Sigmoid colon (tissue), 6 donors: ENCODE measurements at regions not wholly inside any gene's neighbourhood (a gene's known extent, or its start where the extent isn't known, plus 50 kb on each side); places are given as distances from the start of the nearest gene placed in this dataset.
"Not testable (repeated sequence)": the region's sequence is repeated elsewhere in the genome, so short reads cannot be mapped to it uniquely, and the experiment has no call there.

Experiments
- DNase-seq: peaks from one replicate; pipeline ENCODE4 v3.0.0-alpha.2; 2019
- H3K27ac ChIP-seq, 4 donors: fragments of 200-600 bp; sonication (generic); one replicate each; pipeline ENCODE4 v1.5.1; 2016 to 2019; ENCODE audit warnings: mild to moderate bottlenecking in 1 of 4
- H3K27me3 ChIP-seq, 3 donors: fragments of 200-600 bp; sonication (generic); one replicate each; pipeline ENCODE4 v1.5.1; 2019; ENCODE audit warnings: mild to moderate bottlenecking in 1 of 3
- H3K36me3 ChIP-seq, 4 donors: fragments of 200-600 bp; sonication (generic); one replicate each; pipeline ENCODE4 v1.5.1; 2016 to 2019
- H3K4me1 ChIP-seq, 4 donors: fragments of 200-600 bp; sonication (generic); one replicate each; pipeline ENCODE4 v1.5.1; 2017 to 2019
- H3K4me3 ChIP-seq, 4 donors: fragments of 200-600 bp; sonication (generic); one replicate each; pipeline ENCODE4 v1.5.1; 2017 to 2019; ENCODE audit warnings: mild to moderate bottlenecking in 2 of 4, moderate library complexity in 1 of 4
- H3K9me3 ChIP-seq, 4 donors: fragments of 200-600 bp in 3 of 4; sonication (generic) in 3 of 4; one replicate each; pipeline versions ENCODE4 v1.5.1 to v1.6.1; 2013 to 2019
- EP300 ChIP-seq, 4 donors: sonication (generic); formaldehyde crosslinking; IDR thresholded peaks; one replicate each; pipeline ENCODE4 v1.6.1; 2017; ENCODE audit warnings: antibody characterized with exemption in 4 of 4
- POLR2A ChIP-seq, 2 donors: fragments of 450-650 bp; IDR thresholded peaks; one replicate each; pipeline ENCODE4 v1.6.1; 2016; ENCODE audit warnings: antibody characterized with exemption in 2 of 2, mild to moderate bottlenecking in 2 of 2, moderate library complexity in 2 of 2
- POLR2AphosphoS5 ChIP-seq, 4 donors: sonication (generic); formaldehyde crosslinking; IDR thresholded peaks; one replicate each; pipeline ENCODE4 v1.6.1; 2017; ENCODE audit warnings: antibody characterized with exemption in 4 of 4
- WGBS, 2 donors: extraction: QIAGEN DNeasy Blood & Tissue Kit; methylation state at CpG; one replicate each; pipeline ENCODE4 v1.1.7; 2013; 5-methylcytosine and 5-hydroxymethylcytosine counted together
- intact Hi-C: fragments of 100-400 bp; cut with DNase I; formaldehyde crosslinking; loops from one replicate; pipeline ENCODE4 v1.15.1; 2023
- TF ChIP-seq, protein P1 (sequence below), 4 experiments: fragments of 450-650 bp in 3 of 4; fragments of 200-600 bp in 1 of 4; IDR thresholded peaks; one replicate each; pipeline ENCODE4 v1.5.1; 2016 to 2019; ENCODE audit warnings: antibody characterized with exemption in 4 of 4, mild to moderate bottlenecking in 3 of 4, moderate library complexity in 2 of 4
- donor health status: healthy with polysubstance abuse.
- donor health status: healthy.

DNA sequence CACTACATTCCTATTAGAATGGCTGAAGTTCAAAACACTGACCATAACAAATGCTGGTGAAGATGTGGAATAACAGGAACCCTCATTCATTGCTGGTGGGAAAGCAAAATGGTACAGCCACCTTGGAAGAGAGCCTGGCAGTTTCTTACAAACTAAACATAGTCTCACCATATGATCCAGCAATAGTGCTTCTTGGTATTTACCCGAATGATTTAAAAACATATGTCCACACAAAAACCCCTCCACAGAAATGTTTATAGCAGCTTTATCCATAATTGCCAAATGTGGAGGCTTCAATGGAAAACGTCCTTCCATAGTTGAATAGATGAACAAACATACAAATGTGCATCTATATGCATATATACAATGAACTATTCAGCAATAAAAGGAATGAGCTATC is 330.8 kb downstream of the BTBD3 start:
- intact Hi-C loops: no loop called here
- no peak for DNase-seq
- no peak for TF ChIP-seq POLR2A (IDR thresholded peaks at IDR 0.05)
- TF ChIP-seq, protein P1, sequence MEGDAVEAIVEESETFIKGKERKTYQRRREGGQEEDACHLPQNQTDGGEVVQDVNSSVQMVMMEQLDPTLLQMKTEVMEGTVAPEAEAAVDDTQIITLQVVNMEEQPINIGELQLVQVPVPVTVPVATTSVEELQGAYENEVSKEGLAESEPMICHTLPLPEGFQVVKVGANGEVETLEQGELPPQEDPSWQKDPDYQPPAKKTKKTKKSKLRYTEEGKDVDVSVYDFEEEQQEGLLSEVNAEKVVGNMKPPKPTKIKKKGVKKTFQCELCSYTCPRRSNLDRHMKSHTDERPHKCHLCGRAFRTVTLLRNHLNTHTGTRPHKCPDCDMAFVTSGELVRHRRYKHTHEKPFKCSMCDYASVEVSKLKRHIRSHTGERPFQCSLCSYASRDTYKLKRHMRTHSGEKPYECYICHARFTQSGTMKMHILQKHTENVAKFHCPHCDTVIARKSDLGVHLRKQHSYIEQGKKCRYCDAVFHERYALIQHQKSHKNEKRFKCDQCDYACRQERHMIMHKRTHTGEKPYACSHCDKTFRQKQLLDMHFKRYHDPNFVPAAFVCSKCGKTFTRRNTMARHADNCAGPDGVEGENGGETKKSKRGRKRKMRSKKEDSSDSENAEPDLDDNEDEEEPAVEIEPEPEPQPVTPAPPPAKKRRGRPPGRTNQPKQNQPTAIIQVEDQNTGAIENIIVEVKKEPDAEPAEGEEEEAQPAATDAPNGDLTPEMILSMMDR (IDR thresholded peaks at IDR 0.05): no peak
- TF ChIP-seq POLR2AphosphoS5 (IDR thresholded peaks at IDR 0.05): no peak
- TF ChIP-seq EP300 (IDR thresholded peaks at IDR 0.05): no peak
- H3K27me3 ChIP-seq: no peaks in the 10 kb centered on the region
- H3K4me3 ChIP-seq: no peak overlapping the region
- no peaks in the 10 kb centered on the region for H3K9me3 ChIP-seq
- no peaks in the 10 kb centered on the region for H3K4me1 ChIP-seq
- no peaks in the 10 kb centered on the region for H3K36me3 ChIP-seq
- WGBS, 2 donors: 72 to 76% methylated on average over 2 of the region's 2 CpGs
- no peak overlapping the region for H3K27ac ChIP-seq

DNA sequence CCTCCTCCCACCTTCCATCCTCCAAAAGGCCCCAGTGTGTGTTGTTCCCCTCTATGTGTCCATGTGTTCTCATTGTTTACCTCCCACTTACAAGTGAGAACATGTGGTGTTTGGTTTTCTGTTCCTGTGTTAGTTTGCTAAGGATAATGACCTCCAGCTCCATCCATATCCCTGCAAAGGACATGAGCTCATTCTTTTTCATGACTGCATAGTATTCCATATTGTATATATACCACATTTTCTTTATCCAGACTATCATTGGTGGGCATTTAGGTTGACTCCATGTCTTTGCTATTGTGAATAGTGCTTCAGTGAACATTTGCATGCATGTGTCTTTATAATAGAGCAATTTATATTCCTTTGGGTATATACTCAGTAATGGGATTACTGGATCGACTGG is 333.0 kb downstream of the BTBD3 start:
- H3K27ac ChIP-seq, H3K27me3 ChIP-seq, H3K9me3 ChIP-seq, DNase-seq, H3K36me3 ChIP-seq, H3K4me1 ChIP-seq, intact Hi-C loops, H3K4me3 ChIP-seq: not testable (repeated sequence)
- WGBS, 2 donors: 88 to 90% methylated on average over 1 of the region's 1 CpG

DNA sequence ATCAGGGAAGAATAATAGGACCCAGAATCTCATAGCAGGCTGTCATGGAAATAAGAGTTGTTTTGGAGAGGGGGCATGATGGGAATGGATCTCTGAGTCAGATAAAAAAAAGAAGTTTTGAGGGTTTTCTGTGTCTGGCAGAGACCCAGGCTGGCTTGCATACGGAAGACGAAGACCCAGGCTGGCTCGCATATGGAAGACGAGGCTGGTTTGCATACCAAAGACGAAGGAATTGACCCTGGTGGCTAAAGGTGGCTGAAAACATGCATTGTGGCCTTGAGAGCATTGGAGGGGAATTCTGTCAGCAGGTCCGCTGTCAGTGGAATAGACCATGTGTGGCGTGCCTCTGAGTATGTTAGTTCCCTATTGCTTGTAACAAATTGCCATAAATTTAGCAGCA is 335.1 kb downstream of the BTBD3 start:
- no peak for DNase-seq

DNA sequence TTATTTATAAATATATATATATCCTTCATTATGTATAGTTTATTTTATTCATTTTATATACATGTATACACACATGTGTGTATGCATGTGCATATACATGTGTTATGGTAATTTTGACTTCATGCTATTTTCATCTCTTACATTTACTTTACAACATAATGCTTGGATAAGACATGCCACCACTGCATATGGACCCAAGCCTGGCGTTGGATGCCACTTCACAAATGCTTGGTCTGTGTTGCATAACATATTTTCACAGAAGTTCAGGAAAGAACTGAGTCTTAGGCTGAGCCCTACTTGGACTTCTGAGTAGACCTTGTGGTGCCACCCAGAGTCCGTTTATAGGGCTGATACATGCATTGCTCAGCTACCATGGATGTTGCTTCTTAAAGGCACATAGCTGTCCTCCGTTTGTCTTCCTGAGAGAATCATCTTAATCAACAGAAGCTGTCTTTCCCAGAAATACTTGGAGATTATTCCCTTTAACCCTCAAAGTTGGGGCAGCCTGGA is 337.8 kb downstream of the BTBD3 start:
- Histone ChIP-seq H3K27ac (no peak overlapping the region), H3K4me3 (no peak overlapping the region), H3K27me3 (no peaks in the 10 kb centered on the region), H3K36me3 (no peaks in the 10 kb centered on the region), H3K9me3 (no peaks in the 10 kb centered on the region), H3K4me1 (no peaks in the 10 kb centered on the region)
- DNase-seq: no peak
- TF ChIP-seq, protein P1 (IDR thresholded peaks at IDR 0.05): no peak
- TF ChIP-seq POLR2AphosphoS5 (IDR thresholded peaks at IDR 0.05) (no peak), POLR2A (IDR thresholded peaks at IDR 0.05) (no peak), EP300 (IDR thresholded peaks at IDR 0.05) (no peak)
- 76 to 80% methylated on average over 3 of the region's 3 CpGs for WGBS, 2 donors
- intact Hi-C loops: no loop called here

More for the DNA sequence above, 335.1 kb downstream of the BTBD3 start:
- H3K27ac ChIP-seq: no peak overlapping the region
- TF ChIP-seq POLR2AphosphoS5 (IDR thresholded peaks at IDR 0.05) (no peak), POLR2A (IDR thresholded peaks at IDR 0.05) (no peak), EP300 (IDR thresholded peaks at IDR 0.05) (no peak)
- TF ChIP-seq, protein P1 (IDR thresholded peaks at IDR 0.05): no peak
- H3K27me3 ChIP-seq: no peaks in the 10 kb centered on the region
- WGBS, 2 donors: 91 to 92% methylated on average over 7 of the region's 7 CpGs
- no peaks in the 10 kb centered on the region for H3K9me3 ChIP-seq
- intact Hi-C loops: no loop called here
- H3K36me3 ChIP-seq: no peaks in the 10 kb centered on the region
- no peak overlapping the region for H3K4me3 ChIP-seq
- no peaks in the 10 kb centered on the region for H3K4me1 ChIP-seq

DNA sequence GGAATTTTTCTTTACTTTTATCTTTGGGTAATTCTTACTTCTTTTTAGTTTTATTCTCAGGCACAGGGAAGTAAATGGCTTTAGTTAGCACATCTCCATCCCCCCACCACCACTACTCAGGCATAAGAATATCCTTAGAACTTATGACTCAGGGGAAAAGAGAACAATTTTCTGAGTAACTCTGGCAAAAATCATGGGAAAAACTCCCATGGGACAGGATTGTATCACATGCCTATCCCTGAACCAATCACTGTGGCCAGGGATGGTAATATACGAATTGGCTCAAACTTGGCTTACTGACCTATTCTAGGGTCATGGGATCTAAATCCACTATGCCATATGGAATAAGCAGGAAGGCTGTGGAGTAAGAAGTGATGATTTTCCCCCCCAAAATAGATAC is 339.1 kb downstream of the BTBD3 start:
- Histone ChIP-seq H3K27ac (no peak overlapping the region), H3K4me1 (no peaks in the 10 kb centered on the region), H3K36me3 (no peaks in the 10 kb centered on the region), H3K27me3 (no peaks in the 10 kb centered on the region), H3K9me3 (no peaks in the 10 kb centered on the region), H3K4me3 (no peak overlapping the region)
- no peak for TF ChIP-seq EP300 (IDR thresholded peaks at IDR 0.05)
- TF ChIP-seq POLR2A (IDR thresholded peaks at IDR 0.05): no peak
- no peak for TF ChIP-seq POLR2AphosphoS5 (IDR thresholded peaks at IDR 0.05)
- TF ChIP-seq, protein P1 (IDR thresholded peaks at IDR 0.05): no peak
- DNase-seq: no peak
- intact Hi-C loops: no loop called here
- WGBS, 2 donors: 87 to 93% methylated on average over 1 of the region's 1 CpG
